ENCODE measurements at regions not wholly inside any gene's neighbourhood (a gene's known extent, or its start where the extent isn't known, plus 50 kb on each side); places are given as distances from the start of the nearest gene placed in this dataset.

DNA sequence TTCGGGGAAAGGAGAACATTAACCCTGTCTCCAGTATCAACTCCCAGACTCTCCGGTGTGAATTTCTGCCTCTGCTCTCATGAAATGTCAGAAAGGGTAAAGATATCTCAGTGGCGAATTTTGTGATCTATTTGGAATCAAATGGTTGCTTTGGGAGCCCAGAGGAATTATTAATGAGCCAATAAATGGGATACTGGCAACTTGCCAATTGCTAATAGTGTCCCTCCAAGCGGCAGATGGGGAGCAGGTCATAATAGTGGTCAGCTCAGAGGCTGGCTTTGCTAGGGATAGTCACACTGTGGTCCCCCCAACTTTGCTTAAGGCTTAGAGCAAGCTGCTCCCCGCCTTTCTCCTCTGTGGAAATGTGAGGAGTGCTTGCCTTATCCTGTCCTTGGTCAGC lies 176.1 kb upstream of the KL start:
- TF ChIP-seq GATA2 (IDR thresholded peaks at IDR 0.05; ENCODE audit: low read depth, low read length) = no peak
- no peak for TF ChIP-seq GATA3 (IDR thresholded peaks at IDR 0.05; ENCODE audit: low read depth, low read length)

Data from SH-SY5Y (cell line).